HG02943 (cell line): ENCODE measurements at regions not wholly inside any gene's neighbourhood (a gene's known extent, or its start where the extent isn't known, plus 50 kb on each side); places are given as distances from the start of the nearest gene placed in this dataset.

Experiments used
- ATAC-seq: cut with Tn5 transposase; IDR thresholded peaks from one replicate; pipeline ENCODE4 v1.9.1; 2021; ENCODE audit warnings: mild to moderate bottlenecking, low read depth, moderate library complexity; ENCODE audit not compliant: unreplicated experiment

DNA sequence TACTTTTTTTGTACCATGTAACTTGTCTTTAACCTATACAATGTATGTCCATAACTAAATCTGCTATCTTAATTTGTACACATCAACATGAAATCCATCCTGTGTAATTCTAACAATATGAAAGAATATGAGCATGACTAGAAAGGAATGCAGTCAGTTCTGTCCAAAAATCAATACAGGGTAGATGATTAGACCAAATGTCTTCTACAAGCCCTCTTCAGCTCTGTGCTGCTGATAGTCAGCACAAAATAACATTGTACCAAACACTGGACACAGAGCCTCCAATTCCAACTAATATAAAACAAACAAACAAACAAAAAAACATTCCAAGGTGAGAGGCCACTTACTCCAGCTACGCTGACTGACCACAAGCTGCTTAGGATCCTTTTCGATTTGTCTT, 301.4 kb upstream of the IRAK1BP1 start:
- no peak for ATAC-seq

DNA sequence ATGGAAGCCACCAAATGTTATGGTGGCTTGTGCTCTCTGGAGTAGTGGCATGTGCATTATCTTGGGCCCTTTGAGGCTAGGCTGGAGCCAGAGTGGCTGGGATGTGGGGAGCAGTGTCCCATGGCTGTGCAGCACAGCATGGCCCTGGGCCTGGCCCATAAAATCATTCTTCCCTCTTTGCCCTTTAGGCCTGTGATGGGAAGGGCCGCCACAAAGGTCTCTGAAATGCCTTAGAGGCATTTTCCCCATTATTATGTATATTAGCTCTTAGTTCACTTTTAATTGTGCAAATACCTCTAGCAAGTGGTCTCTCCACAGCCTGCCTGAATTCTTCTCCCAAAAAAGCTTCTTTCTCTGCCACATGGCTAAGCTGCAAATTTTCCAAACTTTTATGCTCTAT, 297.3 kb upstream of the IRAK1BP1 start:
- no peak for ATAC-seq

DNA sequence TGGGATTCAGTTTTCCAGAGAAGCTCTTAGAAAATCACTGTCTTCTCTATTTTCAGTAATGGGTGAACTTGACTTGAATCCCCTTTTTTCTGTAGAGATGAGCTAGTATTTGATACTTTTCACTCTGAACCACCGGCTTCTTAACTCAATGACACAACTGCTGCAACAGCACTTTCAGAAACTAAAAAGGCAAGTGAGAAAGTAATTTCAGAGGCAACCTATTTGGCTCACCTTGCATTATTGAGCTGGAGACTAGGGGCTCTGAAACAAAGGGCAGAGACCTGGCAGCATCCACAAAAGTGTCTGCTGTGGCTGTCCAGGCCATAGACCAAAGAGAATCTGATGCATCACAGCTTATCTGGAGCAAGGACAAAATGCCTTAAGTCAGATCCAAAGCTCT, 289.8 kb upstream of the IRAK1BP1 start:
- ATAC-seq = no peak

DNA sequence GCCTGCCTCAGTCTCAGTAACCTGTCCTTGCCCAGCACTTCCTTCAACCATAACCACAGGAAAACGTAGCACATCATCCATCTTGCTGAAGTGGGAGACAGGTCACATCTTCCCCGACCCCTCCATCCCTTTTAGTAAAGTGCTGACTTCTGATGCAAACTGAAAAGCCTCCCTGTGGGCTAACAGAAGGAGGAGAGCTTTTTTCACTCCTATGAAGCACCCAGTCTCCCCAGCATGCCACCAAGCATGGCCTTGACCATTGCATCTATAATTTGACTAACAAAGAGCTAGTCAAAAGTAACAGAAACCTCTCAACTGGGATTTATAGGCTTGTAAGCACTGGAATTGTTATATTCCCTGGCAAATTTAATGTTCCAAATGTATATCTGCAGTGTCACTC, 288.9 kb upstream of the IRAK1BP1 start:
- no peak for ATAC-seq

DNA sequence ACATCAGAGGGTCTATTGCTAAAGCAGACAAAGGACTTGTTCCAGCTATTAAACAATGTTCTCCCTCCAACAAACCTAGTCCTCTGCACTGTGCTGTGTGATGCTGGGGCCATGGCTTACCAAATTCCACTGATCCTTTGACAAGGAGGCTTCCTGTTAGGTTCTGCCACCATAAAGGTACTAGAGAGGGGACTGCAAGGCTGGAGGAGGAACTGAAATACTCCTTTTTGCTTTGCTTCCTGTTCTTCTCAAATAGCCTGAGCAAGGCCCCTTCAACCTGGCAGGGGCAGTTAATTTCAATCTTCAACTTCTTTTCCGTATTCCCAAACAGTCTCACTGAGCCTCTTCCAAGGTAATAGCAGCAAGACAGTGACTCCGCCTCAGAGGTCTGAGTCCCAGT, 286.4 kb upstream of the IRAK1BP1 start:
- ATAC-seq = no peak

DNA sequence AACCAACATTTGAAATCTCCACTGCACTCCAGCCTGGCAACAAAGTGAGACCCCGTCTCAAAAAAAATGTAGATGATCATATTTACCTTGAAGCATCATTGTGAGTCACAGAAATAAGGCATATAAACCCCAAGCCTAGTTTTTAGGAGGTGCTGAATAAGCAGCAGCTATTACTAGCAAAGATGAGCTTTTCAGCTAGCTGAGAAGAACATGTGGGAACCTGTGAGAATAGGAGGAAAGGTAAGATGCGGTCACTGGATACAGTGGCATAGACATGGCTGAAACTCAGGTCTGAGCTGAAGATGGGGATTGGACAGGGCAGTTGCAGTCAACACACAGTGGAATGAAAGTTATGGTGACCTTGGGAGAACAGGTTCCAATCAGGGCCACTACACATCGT, 284.3 kb upstream of the IRAK1BP1 start:
- ATAC-seq = no peak

DNA sequence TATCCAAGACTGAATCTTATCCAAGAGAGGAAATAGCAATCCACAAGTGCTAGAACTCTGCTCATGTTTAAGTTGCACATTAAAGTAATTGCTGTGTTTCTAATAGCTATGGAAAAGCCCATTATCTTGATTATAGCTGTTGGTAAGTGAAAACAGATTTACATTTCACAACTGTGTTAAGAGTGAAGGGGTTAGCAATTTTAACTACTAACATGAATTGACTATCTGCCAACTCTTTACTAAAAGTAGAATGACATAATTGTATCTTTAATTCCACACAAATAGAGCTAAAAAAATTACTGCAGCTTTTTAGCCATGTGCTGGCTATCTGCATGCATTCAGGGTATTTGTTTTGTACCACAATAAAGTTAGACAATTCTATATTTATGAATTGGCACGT, 277.9 kb upstream of the IRAK1BP1 start:
- no peak for ATAC-seq

DNA sequence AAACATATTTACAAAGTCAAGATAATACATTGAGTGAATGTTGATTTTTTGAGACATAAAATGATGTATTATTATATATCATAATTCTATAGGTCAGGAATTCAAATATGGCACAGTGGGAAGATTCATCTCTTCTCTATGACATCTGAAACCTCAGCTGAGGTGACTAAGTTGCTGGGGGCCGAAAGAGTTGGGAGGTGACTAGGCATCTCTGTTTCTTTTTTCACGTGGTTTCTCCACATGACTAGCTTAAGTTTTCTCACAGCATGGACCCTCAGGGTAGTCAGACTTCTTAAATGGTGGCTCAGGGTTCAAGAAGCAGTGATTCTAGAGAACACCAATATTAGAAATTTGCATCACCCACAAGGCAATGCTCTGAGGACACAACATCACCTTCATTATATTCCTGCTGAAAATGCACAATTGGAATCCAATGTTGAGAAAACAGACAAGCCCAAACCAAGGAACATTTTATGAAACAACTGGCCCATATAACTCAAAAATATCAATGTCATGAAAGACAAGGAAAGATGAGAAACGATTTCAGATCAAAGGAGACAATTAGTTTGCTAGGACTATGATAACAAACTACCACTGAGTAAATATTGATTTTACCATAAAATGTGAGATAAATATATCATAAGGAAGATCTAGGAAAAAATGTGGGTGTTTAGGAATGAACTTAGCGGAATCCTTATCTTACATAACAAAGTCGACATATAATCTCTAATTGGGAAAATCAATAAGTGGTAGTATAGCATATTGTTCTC, 273.3 kb upstream of the IRAK1BP1 start:
- ATAC-seq = no peak

DNA sequence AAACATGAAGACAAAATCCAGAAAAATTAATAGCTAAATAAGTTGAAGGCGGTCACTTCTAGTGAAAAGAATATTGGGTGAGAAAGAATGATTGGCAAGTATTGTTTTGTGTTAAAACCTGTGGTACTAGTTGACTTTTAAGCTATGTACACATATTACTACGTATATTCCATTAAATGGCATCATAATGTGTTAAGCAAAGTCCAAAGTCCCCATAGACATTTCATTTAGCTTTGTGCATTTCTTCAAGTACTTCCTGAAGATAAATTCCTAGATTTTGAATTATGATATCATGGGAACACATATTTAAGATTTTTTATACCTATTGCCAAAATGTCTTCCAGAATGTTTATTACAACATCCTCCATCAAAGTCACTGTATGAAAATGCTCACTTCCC, 272.7 kb upstream of the IRAK1BP1 start:
- no peak for ATAC-seq

DNA sequence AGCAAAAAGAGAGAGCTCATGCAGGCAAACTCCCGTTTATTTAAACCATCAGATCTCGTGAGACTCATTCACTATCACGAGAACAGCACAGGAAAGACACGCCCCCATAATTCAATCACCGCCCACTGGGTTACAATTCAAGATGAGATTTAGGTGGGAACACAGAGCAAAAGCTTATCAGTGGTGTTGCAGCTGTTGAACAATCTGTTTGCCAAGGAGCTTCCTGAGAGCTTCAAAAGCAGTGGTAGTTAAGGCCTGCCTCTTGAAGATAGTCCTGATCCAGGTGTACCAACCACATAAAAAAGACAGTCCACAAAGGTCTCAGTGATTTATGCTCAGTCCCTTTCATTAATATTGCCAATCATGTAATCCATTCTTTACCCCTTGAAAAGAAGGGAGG, 269.4 kb upstream of the IRAK1BP1 start:
- no peak for ATAC-seq

DNA sequence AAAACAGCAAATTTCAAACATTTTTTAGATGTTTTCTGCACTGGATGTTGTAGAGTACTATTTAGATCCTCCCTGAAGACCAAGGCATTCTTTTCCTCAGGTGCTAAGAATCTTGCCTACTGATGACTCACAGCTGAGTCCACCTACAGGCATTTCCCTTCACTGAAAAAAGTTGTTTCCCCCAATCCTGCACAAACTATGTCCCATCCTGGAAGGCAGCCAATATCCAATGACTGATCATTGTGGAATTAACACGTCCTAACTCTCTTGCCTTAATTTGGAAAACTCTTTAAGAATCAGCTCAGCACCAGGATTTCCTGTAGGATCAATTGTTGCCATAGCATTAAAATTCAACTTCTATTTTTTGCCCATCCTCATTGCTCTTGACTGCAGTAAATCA, 268.4 kb upstream of the IRAK1BP1 start:
- no peak for ATAC-seq

DNA sequence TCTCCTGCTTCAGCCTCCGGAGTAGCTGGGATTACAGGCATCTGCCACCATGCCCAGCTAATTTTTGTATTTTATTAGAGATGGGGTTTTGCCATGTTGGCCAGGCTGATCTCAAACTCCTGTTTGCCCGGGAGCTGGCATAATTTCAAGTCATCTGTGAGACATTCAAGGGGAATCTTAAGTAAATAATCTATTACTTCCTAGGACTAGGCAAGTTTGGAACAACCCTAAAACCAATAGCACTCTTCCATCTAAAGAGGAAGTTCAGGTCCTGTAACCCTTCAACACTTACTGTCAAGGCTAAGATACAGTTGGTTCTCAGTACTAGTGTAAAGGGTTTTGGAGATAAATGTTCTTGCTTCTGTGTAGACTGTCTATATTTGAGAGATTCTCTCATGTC, 267.8 kb upstream of the IRAK1BP1 start:
- no peak for ATAC-seq

DNA sequence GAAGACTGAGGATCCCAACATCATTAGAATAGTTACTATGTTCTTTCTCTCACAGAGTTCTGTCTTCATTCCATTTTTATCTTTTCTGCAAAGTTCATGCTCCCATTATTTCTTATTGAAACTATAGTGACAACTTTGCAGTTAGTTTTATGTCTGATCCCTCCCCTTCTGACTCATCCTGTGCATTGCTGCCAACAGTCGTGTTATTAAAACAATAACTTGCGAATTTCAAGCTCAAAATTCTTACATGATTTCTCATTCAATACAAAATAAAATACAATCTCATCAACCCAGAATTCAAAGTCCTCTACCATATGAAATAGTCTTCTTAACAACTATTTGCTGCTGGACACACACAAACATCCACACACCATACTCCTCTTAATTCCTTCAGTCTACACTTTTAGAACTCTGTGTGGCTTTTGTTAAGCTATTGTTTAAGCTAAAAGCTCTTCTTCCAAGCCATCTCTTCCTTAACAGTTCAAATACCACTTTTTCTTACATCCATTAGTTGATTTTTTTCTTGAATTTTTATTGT, 261.4 kb upstream of the IRAK1BP1 start:
- no peak for ATAC-seq

DNA sequence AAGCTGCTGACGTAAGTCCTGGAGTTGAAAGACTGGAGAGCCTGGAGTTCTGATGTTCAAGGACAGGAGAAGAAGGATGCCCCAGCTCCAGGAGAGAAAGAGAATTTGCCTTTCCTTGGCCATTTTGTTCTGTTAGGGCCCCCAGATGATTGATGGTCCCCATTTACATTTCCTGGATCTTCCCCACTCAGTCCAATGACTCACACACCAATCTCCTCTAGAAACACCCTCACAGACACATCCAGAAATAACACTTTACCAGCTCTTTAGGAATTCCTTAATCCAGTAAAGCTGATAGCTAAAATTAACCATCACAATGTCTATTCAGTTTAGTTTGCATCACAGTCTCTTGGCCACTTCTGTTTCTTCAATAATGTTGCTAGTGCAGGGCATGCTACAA, 260.2 kb upstream of the IRAK1BP1 start:
- ATAC-seq = no peak

DNA sequence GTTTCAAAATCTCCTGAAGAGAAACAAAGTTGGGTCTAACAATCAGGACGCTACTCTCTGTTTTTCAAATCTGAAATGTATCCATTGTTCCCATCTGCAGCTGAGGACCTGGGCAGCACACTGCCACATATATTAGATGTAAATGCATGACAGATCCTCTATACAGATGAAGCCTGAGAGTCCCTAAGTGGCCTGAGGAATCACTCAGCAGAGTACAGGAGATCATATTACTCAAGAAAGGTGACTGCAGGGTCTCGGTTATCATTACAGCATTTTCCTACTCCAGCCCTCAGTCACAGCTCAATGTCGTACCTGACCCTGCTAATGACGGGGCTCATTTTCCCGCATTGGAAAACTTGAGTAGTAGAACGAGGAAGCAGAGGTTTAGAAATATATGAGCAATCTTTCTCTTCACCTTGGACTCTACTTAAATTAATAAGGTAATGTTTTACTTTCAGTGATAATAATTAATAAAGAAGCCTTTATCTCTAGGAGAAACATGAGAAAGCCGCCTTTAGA, 256.2 kb upstream of the IRAK1BP1 start:
- no peak for ATAC-seq

DNA sequence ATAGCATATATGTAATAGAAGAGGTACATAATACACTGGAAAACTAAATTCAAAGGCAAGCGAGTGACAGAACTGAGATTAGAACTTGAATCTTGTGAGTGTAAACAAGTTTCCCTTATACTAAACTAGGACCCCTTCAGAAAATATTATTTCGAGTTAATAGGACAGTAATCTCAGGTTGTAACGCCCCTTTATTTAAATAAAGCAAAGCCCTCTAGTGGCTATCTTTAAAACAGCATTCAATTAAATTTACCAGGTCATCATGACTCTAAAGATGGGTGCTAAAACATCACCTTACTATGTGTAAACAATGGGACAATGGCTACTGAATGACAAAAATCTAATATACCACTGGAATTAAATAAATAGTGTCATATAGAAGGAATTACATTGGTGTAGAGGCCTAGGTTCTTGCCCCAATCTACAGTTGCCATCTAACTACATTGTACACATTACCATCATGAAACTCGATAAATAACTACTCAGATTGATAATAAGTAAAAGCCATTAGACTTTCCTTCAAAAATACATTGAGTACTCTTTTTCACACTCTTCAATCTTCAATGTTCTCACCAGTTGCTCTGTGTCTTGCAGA, 255.4 kb upstream of the IRAK1BP1 start:
- no peak for ATAC-seq

DNA sequence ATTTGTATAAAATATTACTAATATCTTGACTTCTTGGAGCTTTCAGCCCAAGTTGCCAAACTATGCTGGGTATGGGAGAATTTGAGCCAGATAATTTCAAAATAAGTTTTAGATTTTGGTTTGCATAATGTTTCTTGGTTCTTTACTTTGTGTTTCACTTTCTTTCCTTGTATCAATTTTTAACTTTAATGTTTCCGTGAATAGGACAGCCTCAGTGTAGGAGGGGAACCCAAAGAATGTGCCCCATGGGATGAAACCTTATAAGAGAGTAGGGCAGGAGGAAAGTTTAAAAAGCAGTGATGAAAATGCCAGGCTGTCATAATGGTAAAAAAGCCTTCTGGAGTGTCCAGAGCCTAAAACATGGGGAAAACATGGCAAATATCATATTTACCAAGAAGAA, 252.4 kb upstream of the IRAK1BP1 start:
- peak; percentile 53 for ATAC-seq

DNA sequence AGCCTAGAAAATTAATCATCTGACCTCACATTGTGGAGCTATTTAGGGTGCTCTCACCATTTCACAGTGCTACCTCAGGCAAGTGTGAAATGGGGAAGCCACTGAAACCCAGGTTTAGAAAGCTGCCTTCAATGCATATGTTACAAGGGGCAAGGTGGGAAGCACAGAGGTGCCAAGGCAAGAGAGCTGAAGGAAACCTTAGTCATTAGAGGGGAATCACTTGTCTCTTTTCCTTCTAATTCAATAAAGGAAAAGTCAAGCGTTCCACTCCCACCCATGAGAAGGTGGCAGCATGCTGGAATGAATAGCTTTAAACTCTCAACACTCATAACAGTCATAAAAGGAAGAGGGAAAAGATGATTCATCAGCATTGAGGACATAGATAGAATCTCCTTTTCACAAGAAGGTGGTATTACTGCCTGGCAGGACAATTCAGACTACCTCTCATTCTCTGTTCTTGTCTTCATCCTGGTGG, 251.9 kb upstream of the IRAK1BP1 start:
- peak; percentile 73 for ATAC-seq

DNA sequence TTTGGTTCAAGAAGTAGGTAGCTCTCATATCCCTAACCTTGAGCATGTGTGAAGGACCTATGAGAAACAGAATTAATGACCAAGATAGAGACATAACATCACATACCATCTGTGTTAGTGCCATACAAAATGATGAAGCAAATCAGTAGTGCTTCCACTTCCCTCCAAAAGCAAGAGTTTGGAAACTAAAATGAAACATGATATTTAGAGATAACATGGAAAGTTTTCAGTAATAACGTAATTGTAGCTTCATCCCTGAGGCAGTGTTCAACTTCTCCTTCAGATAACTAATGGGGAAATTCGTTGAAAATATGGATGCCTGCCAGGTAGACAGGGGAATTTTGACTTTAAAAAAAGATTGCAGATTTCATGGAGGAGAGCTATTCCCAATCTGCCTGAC, 248.4 kb upstream of the IRAK1BP1 start:
- no peak for ATAC-seq

DNA sequence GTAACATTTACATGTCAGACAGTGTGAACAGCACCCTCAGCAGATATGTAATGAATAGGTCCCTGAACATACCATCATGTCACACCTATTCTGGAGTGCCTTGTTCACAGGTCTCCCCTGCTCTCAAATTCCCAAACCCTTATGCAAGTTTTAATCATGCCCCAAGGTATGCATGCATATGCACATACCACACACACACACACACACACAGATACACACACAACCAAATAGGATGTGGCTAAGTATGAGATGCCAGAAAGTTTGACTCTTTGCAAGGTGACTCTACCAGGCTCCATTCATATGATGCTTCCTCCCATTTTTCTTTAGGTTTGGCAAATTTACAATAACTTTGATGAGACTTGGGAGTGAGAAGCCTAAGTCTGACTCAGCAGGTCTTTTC, 243.8 kb upstream of the IRAK1BP1 start:
- no peak for ATAC-seq

DNA sequence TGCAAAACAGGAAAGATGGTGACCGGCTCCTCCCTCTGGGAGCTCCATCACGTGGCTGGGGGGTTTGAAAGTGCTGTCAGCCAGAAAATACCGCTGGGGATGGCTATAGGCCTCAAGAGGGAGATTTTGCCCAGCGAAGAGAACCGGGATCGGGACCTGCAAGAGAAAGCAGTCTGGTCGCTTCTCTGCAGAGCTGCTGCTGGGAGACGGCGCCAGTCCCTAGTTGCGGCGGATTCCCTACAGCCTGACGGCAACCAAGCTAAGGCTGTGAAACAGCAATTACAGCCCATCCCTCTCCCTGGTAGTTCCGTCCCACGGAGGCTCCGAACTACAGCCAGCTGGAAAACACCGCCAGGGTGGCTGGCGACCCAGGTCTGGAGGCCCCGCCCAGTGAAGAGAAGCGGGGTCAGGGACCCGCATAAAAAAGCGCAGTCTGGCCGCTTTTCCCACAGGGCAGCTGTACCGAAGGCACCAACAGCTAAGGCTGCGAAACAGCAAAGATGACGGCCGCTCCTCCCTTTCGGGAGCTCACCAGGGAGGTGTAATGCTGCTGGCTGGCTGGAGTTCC, 238.1 kb upstream of the IRAK1BP1 start:
- no peak for ATAC-seq

DNA sequence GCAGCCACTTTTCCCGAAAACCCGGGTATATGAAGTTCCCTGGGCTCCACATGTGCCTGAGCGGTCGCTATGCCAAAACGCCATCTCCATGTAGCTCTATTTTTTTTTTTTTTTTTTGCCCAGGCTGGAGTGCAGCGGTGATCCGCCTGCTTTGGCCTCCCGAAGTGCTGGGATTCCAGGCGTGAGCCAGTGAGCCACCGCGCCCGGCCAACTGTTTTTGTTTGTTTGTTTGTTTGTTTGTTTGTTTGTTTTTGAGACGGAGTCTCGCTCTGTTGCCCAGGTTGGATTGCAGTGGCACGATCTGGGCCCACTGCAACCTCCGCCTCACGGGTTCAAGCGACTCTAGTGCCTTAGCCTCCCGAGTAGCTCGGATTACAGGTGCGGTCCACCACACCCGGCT, 237.5 kb upstream of the IRAK1BP1 start:
- ATAC-seq = no peak
